Brain pericyte (primary cell): ENCODE measurements at regions not wholly inside any gene's neighbourhood (a gene's known extent, or its start where the extent isn't known, plus 50 kb on each side); places are given as distances from the start of the nearest gene placed in this dataset.

Source experiments
- DNase-seq: peaks from one replicate; pipeline ENCODE4 v3.0.0-alpha.2; 2012; ENCODE audit warnings: low read depth, low spot score

GRCh38 chr2:41927581-41928264 is 120.1 kb upstream of the PKDCC start:
- DNase-seq = no peak

DNA sequence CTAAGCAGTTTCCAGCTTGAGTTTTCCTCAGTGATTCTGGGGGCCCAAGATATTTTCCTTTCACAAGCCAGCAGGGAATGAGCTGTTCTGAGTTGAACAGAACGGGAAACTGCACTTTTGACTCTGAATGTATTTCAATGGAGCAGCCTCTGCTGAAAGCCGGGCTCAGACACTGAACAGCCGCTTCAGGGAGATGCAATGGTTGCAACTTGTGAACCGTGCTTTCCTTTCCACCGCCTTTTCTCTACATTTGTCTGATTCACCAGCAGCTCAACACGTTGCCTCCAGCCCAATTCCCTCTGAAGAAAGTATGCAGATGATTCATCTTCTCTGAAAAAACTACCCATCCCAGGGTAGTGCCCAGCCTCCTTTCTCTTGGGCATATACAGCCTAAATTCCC is 119.3 kb upstream of the PKDCC start:
- no peak for DNase-seq

DNA sequence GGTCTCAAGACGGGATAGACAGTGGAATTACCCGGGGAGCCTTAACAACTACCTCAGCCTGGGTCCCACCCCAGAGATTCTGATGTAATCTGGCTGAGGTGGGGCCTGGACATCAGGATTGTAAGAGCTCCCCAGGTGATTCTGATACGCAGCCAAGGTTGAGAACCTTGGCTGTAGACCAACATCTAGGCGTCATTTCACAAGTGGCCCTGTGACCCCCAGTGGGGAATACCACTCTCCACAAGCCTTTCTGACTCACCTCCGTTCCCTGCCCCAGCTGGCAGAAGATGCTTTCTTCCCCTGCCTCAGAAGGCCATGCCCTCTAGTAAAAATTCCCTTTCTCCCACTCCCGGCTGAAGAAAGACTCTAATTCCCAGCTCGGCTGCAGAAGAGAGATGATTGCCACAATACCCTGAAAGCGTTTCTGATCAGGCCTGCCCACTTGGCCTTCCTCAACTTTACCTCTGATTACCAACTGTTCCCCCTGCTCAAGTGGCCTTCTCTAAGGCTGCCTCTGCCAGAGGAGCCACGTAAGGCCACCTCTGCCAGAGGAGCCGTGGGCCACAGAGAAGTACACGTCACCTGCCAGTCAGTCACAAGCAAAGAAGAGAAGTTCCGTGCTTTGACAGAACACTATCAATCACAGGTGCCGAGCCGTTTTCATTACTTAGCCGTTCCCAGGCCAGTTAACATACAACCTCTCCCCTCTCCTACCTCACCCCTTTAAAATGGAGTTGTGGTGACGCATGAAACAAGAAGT is 116.8 kb upstream of the PKDCC start:
- DNase-seq = peak; percentile 64

- peak; percentile 99 for DNase-seq
These were observed 115.4 kb upstream of the PKDCC start for GRCh38 chr2:41932241-41933045.

DNA sequence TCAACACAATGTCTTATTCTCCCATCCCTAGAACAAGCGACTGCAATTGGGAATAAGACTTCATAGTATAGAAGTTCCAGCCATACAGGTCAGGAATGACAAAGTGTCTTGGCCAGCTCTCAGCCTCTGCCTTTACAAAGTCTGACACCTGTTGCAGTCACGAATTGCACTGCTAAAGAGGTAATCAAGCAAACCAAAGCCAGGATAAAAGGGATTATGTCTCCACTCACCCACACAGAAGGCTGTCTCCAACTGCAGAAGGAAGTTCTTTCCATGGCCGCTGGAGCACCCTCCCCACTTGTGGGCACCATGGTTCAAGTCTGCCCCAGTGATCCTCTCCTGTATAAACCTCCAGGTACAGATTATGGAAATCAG is 114.8 kb upstream of the PKDCC start:
- DNase-seq = no peak

GRCh38 chr2:41933585-41934320 is 114.1 kb upstream of the PKDCC start:
- DNase-seq = peak; percentile 76

- DNase-seq = no peak
These were observed 113.4 kb upstream of the PKDCC start for GRCh38 chr2:41934329-41934958.

DNA sequence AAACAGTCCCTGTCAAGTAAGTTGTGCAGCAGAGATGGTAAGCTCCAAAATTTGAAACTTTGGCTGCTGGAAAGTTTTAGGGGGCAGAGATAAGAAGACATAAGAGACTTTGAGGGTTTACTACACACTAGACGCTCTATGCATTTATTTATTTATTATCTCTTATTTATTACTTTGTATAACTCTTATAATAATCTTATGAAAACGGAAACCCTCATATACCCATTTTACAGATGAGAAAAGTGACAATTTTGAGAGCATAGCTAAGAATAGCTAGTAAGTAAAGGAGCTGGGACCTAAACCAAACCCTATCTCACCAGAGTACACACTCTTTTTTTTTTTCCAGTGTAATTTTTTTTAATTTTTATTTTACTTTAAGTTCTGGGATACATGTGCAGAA is 112.8 kb upstream of the PKDCC start:
- DNase-seq = no peak

- no peak for DNase-seq
These were observed 112.0 kb upstream of the PKDCC start for GRCh38 chr2:41935825-41936224.

- no peak for DNase-seq
These were observed 110.9 kb upstream of the PKDCC start for GRCh38 chr2:41936771-41937463.

GRCh38 chr2:41937464-41937906 is 110.3 kb upstream of the PKDCC start:
- no peak for DNase-seq

DNA sequence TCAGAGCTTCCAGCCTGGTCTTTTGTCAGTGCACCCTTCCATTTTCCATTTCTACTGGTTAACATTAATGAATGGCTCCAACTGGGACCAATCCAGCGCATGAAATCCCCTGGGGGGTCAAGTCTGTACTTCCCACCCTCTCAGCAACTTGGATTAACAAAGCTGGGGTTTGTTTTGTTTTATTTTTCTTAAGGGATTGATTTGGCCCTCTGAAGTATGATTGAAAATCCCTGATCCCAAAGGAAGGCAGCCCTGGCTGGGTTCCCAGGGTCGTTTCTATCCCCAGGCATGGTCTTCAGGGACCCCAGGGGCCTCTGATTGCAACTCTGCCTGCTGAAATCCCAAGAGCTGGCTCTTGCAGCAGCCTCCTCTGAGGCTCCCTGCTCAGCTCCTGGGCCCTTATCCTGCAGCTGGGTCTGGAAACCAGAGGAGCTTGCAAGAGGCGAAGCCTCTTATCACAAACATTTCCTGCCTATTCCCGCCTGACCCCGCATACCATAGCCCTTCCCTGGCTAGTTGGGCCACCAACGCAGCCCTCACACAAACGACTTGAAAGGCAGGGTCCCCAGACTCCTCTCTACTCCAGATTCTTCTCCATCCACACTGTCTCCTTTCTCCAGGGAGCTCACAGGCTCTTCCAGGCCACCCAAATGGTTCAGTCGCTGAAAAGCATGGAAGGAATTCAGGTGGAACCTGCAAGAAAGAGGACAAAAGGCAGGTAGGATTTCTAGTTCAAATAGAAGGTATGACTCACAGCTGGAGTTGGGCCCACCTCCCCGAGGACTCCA is 109.7 kb upstream of the PKDCC start:
- no peak for DNase-seq

GRCh38 chr2:41940060-41940744 is 107.6 kb upstream of the PKDCC start:
- DNase-seq = no peak

DNA sequence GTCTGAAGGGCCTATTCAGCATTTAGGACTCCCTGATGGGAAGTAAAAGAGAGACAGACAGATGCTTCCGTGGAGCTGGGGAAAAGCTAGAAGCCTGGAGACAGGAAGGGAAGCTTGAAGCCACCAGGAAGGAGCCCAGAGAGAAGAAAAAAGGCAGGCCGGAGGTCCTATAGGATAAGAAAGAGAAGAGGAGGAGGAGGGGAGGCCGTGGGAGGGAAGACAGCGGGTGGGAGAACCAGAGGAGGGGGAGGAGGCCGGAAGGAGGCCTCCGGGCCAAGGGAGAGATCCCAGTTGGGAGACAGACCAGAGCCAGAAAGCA is 107.1 kb upstream of the PKDCC start:
- no peak for DNase-seq

DNA sequence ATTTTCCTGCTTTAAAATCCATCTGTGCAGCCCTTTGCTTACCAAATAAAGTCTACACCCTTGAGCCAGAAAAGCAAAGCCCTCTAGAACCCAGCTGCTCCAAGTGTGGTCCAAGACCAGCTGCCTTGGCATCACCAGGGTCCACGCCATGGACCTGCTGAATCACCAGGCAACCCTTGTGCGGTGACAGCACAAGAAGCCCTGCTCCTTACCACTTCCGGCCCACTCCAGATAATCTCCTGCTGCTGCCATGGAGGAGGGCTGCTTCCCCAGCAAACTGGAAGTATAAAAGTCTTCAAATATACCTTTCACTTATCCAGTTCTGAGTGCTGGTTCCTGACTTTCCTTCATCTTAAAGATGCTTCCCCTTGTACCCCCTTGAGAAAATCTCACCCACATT is 106.0 kb upstream of the PKDCC start:
- no peak for DNase-seq

DNA sequence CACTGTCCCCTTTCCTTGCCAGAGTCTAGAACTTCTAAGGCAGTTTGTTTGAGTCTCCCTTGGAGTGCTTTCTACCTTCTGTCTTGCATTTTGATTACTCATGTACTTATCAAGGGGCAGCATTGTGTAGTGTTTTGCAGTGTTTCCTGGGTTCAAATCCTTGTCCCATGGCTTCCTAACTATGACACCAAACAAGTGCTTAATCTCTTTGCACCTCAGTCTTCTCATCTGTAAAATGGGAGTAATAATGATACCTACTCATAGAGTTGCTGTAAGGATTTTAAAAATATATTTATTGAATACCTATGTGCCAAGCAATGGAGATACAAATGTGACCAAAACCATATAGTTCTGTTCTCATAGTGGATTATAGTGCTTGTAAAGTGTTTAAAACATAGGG is 105.5 kb upstream of the PKDCC start:
- no peak for DNase-seq

DNA sequence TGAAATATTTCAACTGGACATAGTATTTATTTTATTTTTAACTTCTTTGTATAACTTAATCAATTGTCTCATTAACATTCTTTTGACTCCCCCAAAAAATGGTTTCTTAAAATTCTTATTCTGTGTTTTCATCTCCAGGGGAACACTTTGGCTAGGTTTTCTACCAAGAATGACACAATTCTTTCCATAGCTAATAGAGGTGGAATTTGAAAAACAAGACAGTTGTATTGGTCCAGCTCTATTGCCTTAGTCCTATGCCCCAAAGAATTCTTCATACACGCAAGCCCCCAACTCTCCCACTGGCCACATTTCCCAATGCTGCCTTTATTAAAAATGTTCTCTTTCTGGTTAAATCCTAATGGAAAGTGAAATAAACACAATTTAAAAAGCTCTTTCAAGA is 104.7 kb upstream of the PKDCC start:
- no peak for DNase-seq

- no peak for DNase-seq
These were observed 103.5 kb upstream of the PKDCC start for GRCh38 chr2:41944220-41944880.
